ENCODE measurements at regions not wholly inside any gene's neighbourhood (a gene's known extent, or its start where the extent isn't known, plus 50 kb on each side); places are given as distances from the start of the nearest gene placed in this dataset.

GRCh38 chr6:44016131-44016870, 111.0 kb downstream of the MRPL14 start:
- H4K20me1 ChIP-seq (ENCODE audit: low read length) = no peaks in the 10 kb centered on the region
- H3K9me2 ChIP-seq (replicated peaks; ENCODE audit: low read length) = no peaks in the 10 kb centered on the region
- no TSS peak for BruUV-seq (replicated peaks)
- no peak overlapping the region for H3K27ac ChIP-seq (ENCODE audit: low read length)
- no peak overlapping the region for H3K4me2 ChIP-seq (ENCODE audit: low read length)
- peaks cover 4% of the 10 kb centered on the region; the same call in 1 of the 2 replicates for H3K36me3 ChIP-seq (ENCODE audit: low read depth, low read length)
- H3K4me1 ChIP-seq (ENCODE audit: insufficient read depth, low read length) = peaks cover 8% of the 10 kb centered on the region
- peaks cover 5% of the 10 kb centered on the region for H3F3A ChIP-seq (ENCODE audit: low read length, unreplicated experiment)
- H3K9me3 ChIP-seq (ENCODE audit: low read length) = 0 out of 2 replicates have a peak, but pooled peaks cover 3% of the 10 kb centered on the region
- no peaks in the 10 kb centered on the region for H3K27me3 ChIP-seq (ENCODE audit: low read length)
- no peak overlapping the region for H3K9ac ChIP-seq (ENCODE audit: low read length)
- CTCF ChIA-PET = no interaction called here
- DNase-seq = no peak
- ATAC-seq = no peak
- no peak overlapping the region for H3K4me3 ChIP-seq (ENCODE audit: low read length)
- H3K79me2 ChIP-seq (ENCODE audit: low read length) = no peaks in the 10 kb centered on the region
- intact Hi-C loops (cut with micrococcal nuclease) = no loop called here
- TF ChIP-seq, protein P1, sequence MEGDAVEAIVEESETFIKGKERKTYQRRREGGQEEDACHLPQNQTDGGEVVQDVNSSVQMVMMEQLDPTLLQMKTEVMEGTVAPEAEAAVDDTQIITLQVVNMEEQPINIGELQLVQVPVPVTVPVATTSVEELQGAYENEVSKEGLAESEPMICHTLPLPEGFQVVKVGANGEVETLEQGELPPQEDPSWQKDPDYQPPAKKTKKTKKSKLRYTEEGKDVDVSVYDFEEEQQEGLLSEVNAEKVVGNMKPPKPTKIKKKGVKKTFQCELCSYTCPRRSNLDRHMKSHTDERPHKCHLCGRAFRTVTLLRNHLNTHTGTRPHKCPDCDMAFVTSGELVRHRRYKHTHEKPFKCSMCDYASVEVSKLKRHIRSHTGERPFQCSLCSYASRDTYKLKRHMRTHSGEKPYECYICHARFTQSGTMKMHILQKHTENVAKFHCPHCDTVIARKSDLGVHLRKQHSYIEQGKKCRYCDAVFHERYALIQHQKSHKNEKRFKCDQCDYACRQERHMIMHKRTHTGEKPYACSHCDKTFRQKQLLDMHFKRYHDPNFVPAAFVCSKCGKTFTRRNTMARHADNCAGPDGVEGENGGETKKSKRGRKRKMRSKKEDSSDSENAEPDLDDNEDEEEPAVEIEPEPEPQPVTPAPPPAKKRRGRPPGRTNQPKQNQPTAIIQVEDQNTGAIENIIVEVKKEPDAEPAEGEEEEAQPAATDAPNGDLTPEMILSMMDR (conservative IDR thresholded peaks at IDR 0.05; ENCODE audit: low read depth, low read length) = no peak
- TF ChIP-seq EZH2phosphoT487 (IDR thresholded peaks at IDR 0.05; ENCODE audit: borderline replicate concordance, low read length) = no peak
- no peak overlapping the region for H2AFZ ChIP-seq (ENCODE audit: low read length)
- POLR2A ChIA-PET (ENCODE audit: unreplicated experiment) = interaction anchor here (0.6 kb wide), 1 partner anchor 13 kb away, joined by 4 read pairs; no protein-coding TSS in a partner anchor

DNA sequence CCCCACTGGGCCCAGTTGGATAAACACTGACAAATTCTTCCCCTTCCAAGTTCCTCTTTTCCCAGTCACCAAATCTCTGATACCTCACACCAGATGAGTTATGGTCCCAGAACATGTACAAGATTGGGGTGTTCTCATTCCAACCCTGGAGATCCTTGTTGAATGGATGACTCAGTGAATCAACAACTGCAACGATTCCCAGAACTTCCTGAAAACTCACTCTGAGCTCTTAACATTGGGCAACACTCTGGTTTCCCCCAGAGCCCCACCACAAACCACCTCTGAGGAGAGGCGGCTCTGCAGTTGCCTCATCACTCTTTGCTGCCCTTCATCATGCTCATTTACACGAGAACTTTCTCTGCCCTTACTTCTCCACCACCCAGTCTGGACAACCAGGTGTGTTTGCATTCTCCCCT, 115.2 kb downstream of the MRPL14 start:
- H4K20me1 ChIP-seq (ENCODE audit: low read length) = no peaks in the 10 kb centered on the region
- H3K27me3 ChIP-seq (ENCODE audit: low read length) = no peaks in the 10 kb centered on the region
- ChIA-PET CTCF (interaction anchor here (0.7 kb wide), 1 partner anchor 223 kb away, joined by 5 read pairs; no protein-coding TSS in a partner anchor), POLR2A (ENCODE audit: unreplicated experiment) (interaction anchor here (0.6 kb wide), 1 partner anchor 1219 kb away, joined by 4 read pairs; no protein-coding TSS in a partner anchor)
- H3K79me2 ChIP-seq (ENCODE audit: low read length) = no peaks in the 10 kb centered on the region
- peak; percentile 27 for ATAC-seq
- peak overlapping the region; percentile 64 for H3K9ac ChIP-seq (ENCODE audit: low read length)
- H3K4me2 ChIP-seq (ENCODE audit: low read length) = peak overlapping the region; percentile 41; the same call in 1 of the 2 replicates
- peaks cover 26% of the 10 kb centered on the region for H3K4me1 ChIP-seq (ENCODE audit: insufficient read depth, low read length)
- no peaks in the 10 kb centered on the region for H3K9me2 ChIP-seq (replicated peaks; ENCODE audit: low read length)
- peak; percentile 81 for DNase-seq
- H3K4me3 ChIP-seq (ENCODE audit: low read length) = no peak overlapping the region
- peaks cover 5% of the 10 kb centered on the region for H3F3A ChIP-seq (ENCODE audit: low read length, unreplicated experiment)
- TF ChIP-seq EZH2phosphoT487 (IDR thresholded peaks at IDR 0.05; ENCODE audit: borderline replicate concordance, low read length) (no peak), EZH2 (IDR thresholded peaks at IDR 0.05; ENCODE audit: low read length, unreplicated experiment) (no peak)
- TF ChIP-seq, protein P1 (conservative IDR thresholded peaks at IDR 0.05; ENCODE audit: low read depth, low read length) = no peak
- H3K9me3 ChIP-seq (ENCODE audit: low read length) = 0 out of 2 replicates have a peak, but pooled peaks cover 3% of the 10 kb centered on the region
- no peak overlapping the region for H2AFZ ChIP-seq (ENCODE audit: low read length)
- peaks cover 4% of the 10 kb centered on the region; the same call in 1 of the 2 replicates for H3K36me3 ChIP-seq (ENCODE audit: low read depth, low read length)
- peak overlapping the region; percentile 89 for H3K27ac ChIP-seq (ENCODE audit: low read length)
- intact Hi-C loops (cut with micrococcal nuclease) = loop anchor here (5.0 kb wide), 2 partner anchors 40 kb away; no protein-coding TSS in a partner anchor
- BruUV-seq (replicated peaks) = no TSS peak
